ENCODE measurements at regions not wholly inside any gene's neighbourhood (a gene's known extent, or its start where the extent isn't known, plus 50 kb on each side); places are given as distances from the start of the nearest gene placed in this dataset.
"Not testable (repeated sequence)": the region's sequence is repeated elsewhere in the genome, so short reads cannot be mapped to it uniquely, and the experiment has no call there.

DNA sequence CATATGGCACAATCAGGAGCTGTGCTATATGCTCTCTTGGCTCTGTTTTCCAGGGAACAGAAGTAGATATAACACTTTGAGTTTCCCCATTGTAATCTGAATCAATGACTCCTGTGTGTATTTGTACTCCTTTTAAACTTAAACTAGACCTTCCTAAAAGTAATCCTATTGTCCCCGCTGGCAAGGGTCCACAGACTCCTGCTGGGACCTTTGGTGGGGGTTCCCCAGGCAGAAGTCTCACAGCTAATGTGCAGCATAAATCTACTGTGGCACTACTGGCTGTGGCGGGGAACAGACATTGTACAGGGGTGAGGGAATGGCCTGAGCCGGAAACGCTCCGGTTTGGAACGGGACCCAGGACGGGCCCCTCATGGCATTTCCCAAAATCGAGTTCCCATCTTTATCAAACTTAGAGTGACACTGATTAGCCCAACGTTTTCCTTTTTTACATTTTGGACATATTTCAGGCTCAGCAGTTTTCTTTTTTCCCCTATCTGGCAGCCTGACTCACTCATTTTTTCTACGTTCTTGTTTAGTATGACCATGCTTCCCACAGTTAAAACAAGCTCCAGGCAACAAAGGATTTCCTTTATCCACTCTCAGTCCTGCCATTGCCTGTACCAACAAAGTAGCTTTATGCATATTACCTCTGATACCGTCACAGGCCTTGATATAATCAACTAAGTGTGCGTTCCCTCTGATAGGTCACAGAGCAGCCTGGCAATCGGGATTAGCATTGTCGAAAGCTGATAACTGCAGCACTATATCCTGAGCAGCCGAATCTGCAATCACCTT is 59.5 kb upstream of the LPCAT1 start:
- TF ChIP-seq CTCF, POLR2A, EP300 (IDR thresholded peaks at IDR 0.05): not testable (repeated sequence)
